ENCODE measurements at regions not wholly inside any gene's neighbourhood (a gene's known extent, or its start where the extent isn't known, plus 50 kb on each side); places are given as distances from the start of the nearest gene placed in this dataset.
"Not testable (repeated sequence)": the region's sequence is repeated elsewhere in the genome, so short reads cannot be mapped to it uniquely, and the experiment has no call there.

DNA sequence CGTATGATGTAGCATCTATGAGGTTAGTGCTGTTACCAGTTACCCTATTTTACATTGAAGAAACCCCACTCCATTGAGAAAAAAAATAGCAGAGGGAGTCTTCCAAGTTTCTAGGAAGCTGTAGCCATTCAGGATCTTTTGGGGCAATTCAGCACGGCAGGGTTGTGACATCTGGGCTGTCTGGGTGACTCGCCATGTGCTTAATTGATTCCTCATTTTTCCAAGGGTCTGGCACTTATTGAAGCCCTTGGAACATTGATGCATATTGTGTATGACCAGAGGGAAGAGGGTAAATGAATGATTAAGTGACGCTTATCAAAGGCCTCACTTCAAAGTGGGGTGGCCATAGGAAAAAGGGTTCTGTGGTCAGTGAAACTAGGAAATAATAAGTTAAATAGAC is 248.7 kb downstream of the ARHGAP12 start:
- DNase-seq = no peak

DNA sequence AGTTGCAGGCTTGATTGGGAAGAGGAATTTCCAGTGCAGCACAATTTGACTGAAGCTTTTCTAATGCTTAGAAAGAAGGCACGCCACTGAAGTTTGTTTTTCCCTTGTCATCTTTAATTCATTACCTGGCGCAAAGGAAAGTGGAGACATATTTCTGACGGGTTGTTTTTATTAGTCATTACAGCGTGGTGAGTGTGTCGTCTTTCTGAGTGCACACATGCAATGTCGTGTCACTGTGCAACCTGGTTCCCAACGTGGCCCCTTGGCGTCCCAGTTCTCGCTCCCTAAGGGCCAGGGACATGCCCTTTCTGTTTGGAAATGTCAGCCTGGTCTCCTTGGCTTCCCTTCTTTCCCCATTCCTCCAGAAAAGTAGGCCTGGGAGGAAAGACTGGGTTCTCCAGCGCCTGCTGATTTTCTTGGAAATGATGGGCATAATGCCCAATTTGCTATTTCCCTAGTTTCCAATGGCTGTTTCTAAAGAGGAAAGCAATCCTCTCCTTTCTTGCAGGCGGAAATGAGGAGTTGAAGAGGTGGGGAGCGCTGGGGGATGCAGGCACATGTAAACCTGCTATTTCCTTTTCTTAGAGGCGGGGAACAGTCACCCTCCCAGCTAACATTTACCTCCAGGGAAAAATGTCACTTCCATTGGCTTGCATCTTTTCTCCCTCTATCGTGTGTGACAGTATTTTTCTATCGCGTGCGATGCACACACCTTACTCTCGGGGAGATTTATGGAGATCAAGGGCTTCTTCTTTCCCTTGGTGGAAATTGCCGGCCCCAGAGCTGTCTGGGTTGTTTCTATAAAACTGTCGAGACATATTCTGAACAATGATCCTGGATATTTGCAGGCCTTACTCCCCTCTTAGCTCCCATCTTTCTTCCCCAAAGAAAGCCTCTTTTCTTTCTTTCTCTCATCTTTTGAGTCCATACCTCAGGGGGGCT is 249.8 kb downstream of the ARHGAP12 start:
- DNase-seq = no peak

- no peak for DNase-seq
Measured at GRCh38 chr10:31678139-31678536, 250.5 kb downstream of the ARHGAP12 start.

- no peak for DNase-seq
Measured at GRCh38 chr10:31677195-31678138, 251.2 kb downstream of the ARHGAP12 start.

DNA sequence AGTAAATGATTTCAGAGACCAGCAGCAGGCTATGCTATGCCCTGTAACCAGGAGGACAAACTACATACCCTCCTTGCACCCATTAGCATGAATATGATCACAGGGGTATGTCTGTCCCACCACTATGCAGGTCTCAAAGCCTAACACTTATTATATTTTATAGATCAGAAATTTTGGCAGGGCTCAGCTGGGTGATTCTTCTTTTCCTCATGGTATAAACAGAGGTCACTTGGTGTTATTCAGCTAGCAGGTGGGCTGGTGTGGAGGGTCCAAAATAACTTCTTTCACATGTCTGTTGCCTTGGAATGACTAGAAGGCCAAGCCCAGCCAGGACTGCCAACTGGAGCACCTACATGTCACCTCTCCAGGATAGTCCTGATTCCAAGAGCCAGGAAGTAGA is 252.9 kb downstream of the ARHGAP12 start:
- DNase-seq = no peak

DNA sequence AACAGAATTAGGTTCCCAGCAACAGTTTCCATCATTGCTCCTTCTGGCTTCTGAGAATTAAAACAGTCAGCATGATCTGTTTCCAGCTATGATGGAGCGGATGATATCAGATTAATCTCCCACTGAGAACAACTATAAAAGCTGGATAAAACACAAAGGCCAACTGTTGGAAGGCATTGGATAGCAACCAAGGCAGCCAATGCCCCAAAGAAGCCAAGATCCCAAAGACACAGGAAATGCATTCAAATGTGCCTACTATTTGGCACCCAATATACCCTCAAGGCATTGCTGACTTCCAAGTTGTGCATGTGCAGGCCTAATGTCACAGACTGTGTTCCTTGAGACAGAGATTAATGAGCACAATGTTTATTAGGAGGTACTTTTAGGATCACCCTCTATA is 259.3 kb downstream of the ARHGAP12 start:
- DNase-seq = no peak

- no peak for DNase-seq
Measured at GRCh38 chr10:31668326-31668725, 260.3 kb downstream of the ARHGAP12 start.

- DNase-seq = not testable (repeated sequence)
Measured at GRCh38 chr10:31665764-31666279, 262.8 kb downstream of the ARHGAP12 start.

DNA sequence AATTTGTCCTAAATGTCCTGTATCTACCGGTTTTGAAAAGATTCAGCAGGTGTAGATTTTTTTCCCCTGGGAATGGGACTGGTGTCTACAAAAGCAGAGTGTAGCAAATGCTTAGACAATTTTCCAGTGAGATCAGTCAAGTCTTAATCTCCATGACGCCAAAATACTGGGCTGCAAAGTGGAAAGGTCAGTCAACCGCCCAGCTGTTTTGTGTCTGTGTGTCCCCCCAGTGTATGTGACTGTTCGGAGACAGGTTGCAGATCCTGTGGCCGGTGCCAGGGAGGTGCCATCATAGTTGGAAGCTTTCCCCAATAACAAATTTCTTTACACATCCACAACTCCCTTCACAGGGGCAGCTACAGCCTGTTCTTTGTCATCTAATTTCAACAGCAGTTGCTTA is 263.8 kb downstream of the ARHGAP12 start:
- no peak for DNase-seq

- not testable (repeated sequence) for DNase-seq
Measured at GRCh38 chr10:31664071-31664470, 264.6 kb downstream of the ARHGAP12 start.

GRCh38 chr10:31660300-31660699 is 268.3 kb downstream of the ARHGAP12 start:
- DNase-seq = no peak

- DNase-seq = no peak
Measured at GRCh38 chr10:31659665-31660064, 269.0 kb downstream of the ARHGAP12 start.

DNA sequence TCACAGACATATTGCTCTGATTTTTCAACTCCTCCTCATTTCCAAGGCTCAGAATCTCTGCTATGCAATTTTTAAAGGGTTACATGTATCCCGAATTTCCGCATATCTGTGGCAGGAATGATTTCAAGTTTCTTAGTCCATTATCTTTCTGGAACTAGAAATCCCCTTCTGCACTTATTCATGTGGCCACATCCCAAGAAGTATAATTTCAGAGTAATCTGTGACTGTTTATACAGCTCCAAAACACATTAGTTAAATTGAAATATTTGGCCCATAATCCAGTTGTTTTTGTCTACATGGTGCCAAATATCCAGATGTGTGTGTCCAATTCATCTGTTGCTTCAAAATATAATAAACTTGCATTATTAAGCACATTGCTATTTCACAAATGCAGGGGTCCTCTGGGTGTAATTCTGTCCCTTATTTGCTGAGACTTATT is 271.2 kb downstream of the ARHGAP12 start:
- DNase-seq = no peak

- DNase-seq = no peak
Measured at GRCh38 chr10:31656851-31657433, 271.7 kb downstream of the ARHGAP12 start.

- DNase-seq = no peak
Measured at GRCh38 chr10:31652038-31652437, 276.6 kb downstream of the ARHGAP12 start.

DNA sequence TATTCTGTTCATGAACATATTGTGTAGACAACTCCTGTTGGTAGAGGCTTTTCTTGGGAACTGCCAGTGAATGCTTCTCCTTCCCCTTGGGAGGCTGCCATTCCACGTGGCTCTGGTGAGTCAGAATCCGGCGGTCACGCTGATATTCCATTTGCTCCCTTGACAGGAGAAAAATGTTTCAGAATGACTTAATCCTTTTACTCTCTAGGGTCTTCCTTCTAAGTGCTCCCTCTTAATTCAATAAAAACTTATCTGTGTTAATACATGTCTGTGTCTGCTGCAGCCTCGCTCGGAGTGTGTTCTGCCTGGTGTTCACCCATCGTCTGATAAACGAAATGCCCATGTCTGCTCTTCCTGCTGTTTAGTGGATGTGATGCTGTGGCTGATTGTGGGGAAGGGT is 278.6 kb downstream of the ARHGAP12 start:
- no peak for DNase-seq

DNA sequence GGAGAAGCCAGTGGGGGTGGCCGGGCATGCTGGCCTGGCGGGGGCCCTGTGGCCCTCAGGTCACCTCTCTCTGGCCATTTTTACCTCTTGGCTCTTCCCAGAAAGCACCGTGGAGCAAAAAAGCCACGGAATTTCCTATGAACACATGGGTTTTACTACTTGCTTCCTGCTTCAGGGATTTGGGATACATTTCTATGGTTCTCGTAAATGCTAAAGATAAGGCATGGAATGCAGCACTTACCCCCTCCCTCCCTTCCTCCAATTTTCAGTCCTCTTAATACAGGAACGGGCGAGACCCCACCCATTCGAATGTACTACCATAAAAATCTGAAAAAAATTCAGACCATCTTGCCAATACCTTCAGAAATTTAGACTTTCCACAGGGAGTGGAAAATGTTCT is 279.7 kb downstream of the ARHGAP12 start:
- no peak for DNase-seq

DNA sequence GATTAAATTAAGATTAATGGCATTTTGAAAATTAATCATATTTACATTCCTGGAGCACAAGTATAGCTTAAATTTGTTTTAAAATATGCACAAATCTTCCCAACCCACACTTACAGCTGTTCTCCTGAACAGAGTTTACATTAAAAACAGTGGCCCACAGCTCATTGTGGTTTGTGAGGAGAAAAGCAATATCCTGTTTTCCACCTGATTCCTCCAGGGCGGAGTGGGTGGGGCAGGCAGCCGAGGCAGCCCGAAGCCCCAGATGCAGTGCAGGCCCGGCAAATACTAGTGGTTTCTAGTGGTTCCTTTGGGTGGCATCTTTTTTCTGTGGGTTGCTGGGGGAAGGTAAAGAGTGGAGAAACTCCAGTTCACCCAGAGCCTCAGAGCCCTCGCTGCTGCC is 280.8 kb downstream of the ARHGAP12 start:
- DNase-seq = no peak

- no peak for DNase-seq
Measured at GRCh38 chr10:31646519-31646918, 282.1 kb downstream of the ARHGAP12 start.

DNA sequence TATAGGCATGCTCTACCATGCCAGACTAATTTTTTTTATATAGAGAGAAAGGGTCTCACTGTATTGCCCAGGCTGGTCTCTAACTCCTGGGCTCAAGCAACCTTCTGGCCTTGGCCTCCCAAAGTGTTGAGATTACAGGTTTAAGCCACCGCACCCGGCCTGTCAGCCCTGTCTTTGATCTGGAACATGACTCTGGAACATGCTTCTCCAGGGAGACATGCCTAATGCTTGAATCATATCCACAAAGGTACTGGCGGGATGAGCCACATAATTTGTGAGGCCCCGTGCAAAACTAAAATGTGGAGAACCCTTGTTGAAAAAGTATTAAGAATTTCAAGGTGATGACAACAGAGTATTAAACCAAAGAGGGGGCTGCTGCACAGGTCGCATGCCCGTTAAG is 282.8 kb downstream of the ARHGAP12 start:
- DNase-seq = no peak

DNA sequence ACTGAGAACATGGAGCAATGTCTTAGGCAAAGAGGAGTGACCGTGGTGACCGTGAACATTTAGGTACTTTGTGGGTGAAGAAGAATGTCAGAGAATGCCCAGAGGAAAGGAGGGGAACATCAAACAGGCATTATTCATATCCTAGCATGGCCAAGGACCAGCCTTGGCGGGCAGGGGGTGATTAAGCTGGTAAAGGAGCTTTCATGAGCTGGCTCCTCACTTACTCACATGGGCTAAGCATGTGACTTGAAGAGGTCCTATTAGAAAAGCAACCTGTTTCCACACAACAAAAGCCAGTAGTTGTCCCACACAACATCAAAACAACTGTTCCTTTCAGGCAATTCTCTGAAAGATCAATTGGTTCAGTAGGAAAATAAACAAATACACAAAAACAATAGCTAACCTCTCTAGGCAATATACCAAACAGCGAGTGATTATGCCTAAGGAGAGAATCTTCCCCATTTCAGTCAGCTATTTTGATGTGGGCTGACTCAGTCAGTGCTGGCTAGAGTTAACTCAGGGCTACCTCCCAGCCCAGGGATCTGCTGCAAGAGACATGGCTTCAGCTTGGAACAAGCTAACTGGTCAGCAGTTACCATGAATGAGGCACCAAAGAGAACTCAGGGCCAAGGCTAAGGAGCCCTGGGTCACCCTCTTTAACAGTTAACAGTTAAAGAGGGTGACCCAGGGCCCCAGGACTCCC is 283.5 kb downstream of the ARHGAP12 start:
- DNase-seq = no peak

DNA sequence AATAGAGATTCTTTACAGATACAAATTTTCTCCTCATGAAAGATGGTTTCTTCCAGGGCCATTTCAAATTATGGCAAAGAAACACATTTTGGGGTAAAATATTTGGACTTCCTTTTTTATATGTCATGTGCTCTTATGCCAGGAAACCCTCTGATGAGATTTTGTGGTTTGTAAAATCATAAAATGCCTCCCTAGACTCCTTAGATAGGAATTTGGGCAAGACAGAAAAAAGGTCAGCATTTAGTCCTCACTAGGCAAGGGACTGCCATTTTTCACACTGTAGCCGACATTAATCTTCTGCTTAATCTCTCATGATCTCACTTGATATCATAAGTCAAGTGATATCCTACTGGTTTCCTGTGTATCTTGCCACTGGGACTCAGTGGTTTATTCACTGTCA is 286.4 kb downstream of the ARHGAP12 start:
- no peak for DNase-seq
